ENCODE measurements at regions not wholly inside any gene's neighbourhood (a gene's known extent, or its start where the extent isn't known, plus 50 kb on each side); places are given as distances from the start of the nearest gene placed in this dataset.

DNA sequence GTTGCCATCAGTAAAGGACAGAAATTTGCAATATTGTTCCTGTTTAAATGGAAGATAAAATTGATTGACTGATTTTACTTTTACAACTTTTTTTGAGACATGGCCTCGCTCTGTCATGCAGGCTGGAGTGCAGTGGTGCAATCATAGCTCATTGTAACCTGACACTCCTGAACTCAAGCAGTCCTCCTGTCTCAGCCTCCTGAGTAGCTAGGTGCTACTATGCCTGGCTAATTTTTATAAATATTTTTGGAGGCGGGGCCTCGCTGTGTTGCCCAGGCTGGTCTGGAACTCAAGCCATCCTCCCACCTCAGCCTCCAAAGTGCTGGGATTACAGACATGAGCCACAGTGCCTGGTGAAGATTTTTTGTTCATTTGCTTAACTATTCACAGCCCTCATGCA lies 96.8 kb upstream of the GARIN1A start:
- TF ChIP-seq CEBPB (IDR thresholded peaks at IDR 0.05), result peak; percentile 41; the same call in 1 of the 2 replicates

DNA sequence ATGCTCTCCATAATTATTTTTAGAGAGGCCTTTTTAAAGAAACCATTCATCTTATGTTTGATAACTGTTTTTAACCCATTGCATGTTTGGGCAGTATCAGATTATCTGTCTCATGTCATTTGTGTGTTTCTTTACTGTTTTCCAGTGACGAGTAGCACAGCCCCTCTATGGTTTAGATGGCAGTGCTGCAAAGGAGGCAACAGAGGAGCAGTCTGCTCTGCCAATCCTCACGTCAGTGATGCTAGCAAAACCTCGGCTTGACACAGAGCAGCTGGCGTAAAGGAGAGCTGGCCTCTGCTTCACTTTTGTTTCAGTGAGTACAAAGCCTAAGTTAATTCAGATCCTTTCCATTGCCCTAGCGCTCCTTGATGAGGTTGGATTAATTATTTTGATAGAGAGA lies 80.4 kb upstream of the GARIN1A start:
- no peak for TF ChIP-seq YY1 (IDR thresholded peaks at IDR 0.05; ENCODE audit: low read depth)
- TF ChIP-seq NFIC (IDR thresholded peaks at IDR 0.05), result no peak
- TF ChIP-seq, protein P1, sequence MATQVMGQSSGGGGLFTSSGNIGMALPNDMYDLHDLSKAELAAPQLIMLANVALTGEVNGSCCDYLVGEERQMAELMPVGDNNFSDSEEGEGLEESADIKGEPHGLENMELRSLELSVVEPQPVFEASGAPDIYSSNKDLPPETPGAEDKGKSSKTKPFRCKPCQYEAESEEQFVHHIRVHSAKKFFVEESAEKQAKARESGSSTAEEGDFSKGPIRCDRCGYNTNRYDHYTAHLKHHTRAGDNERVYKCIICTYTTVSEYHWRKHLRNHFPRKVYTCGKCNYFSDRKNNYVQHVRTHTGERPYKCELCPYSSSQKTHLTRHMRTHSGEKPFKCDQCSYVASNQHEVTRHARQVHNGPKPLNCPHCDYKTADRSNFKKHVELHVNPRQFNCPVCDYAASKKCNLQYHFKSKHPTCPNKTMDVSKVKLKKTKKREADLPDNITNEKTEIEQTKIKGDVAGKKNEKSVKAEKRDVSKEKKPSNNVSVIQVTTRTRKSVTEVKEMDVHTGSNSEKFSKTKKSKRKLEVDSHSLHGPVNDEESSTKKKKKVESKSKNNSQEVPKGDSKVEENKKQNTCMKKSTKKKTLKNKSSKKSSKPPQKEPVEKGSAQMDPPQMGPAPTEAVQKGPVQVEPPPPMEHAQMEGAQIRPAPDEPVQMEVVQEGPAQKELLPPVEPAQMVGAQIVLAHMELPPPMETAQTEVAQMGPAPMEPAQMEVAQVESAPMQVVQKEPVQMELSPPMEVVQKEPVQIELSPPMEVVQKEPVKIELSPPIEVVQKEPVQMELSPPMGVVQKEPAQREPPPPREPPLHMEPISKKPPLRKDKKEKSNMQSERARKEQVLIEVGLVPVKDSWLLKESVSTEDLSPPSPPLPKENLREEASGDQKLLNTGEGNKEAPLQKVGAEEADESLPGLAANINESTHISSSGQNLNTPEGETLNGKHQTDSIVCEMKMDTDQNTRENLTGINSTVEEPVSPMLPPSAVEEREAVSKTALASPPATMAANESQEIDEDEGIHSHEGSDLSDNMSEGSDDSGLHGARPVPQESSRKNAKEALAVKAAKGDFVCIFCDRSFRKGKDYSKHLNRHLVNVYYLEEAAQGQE (IDR thresholded peaks at IDR 0.05; ENCODE audit: low read depth), result no peak
- TF ChIP-seq EP300 (IDR thresholded peaks at IDR 0.05; ENCODE audit: borderline replicate concordance), result no peak
- TF ChIP-seq TCF12 (IDR thresholded peaks at IDR 0.05; ENCODE audit: low read depth), result no peak
- no peak for TF ChIP-seq RAD21 (IDR thresholded peaks at IDR 0.05; ENCODE audit: low read depth)
- no peak for TF ChIP-seq TAF1 (IDR thresholded peaks at IDR 0.05; ENCODE audit: low read depth)
- TF ChIP-seq CREB1 (IDR thresholded peaks at IDR 0.05; ENCODE audit: low read depth), result no peak
- TF ChIP-seq, protein P2, sequence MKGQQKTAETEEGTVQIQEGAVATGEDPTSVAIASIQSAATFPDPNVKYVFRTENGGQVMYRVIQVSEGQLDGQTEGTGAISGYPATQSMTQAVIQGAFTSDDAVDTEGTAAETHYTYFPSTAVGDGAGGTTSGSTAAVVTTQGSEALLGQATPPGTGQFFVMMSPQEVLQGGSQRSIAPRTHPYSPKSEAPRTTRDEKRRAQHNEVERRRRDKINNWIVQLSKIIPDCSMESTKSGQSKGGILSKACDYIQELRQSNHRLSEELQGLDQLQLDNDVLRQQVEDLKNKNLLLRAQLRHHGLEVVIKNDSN (IDR thresholded peaks at IDR 0.05), result no peak
- TF ChIP-seq EGR1 (IDR thresholded peaks at IDR 0.05), result no peak
- TF ChIP-seq FOXM1 (IDR thresholded peaks at IDR 0.05; ENCODE audit: borderline replicate concordance, low read depth), result no peak
- TF ChIP-seq CEBPB (IDR thresholded peaks at IDR 0.05), result no peak
- no peak for TF ChIP-seq ZBTB7A (IDR thresholded peaks at IDR 0.05; ENCODE audit: low read depth)

DNA sequence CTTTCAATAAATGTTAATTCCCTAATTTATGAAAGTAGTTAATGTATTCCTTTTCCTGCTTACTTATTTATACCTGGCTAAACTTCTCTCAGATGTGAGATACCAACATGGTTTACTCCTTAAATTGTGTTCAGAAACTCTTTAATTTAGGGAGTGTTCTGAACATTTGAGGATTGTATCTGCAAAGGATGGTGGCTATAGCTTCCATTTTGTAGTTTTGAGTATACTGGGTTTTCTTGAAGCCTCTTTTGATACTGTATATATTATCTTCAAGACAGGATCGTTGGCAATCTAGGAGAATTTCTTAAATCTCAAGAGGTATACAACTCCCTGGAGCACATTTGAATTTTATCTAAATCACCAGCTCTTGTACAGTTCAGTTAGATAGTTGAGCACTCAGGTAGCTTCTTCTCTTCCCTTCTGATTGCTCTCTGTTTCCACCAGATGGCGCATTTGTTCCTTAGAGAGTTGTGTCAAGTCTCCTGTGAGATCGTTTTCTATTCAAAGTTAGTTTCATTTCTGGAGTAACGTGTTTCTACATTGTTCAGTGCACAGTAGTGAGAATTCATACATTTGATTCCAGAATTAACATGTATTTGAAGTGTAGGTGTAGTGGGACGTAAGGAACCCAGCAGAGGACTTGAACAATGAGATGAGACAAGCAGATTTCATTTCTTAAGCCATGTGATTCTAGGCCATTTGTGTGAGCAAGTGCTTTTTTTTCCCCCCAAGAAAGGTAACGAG lies 63.2 kb upstream of the GARIN1A start:
- peak; percentile 30 for TF ChIP-seq RAD21 (IDR thresholded peaks at IDR 0.05; ENCODE audit: low read depth)
